T1000 (cell line): ENCODE measurements at regions not wholly inside any gene's neighbourhood (a gene's known extent, or its start where the extent isn't known, plus 50 kb on each side); places are given as distances from the start of the nearest gene placed in this dataset.
"Not testable (repeated sequence)": the region's sequence is repeated elsewhere in the genome, so short reads cannot be mapped to it uniquely, and the experiment has no call there.

Source experiments
- DNase-seq: peaks from one replicate; lab custom pipeline; 2025; ENCODE audit warnings: mixed read lengths; lab: John Stamatoyannopoulos, UW

DNA sequence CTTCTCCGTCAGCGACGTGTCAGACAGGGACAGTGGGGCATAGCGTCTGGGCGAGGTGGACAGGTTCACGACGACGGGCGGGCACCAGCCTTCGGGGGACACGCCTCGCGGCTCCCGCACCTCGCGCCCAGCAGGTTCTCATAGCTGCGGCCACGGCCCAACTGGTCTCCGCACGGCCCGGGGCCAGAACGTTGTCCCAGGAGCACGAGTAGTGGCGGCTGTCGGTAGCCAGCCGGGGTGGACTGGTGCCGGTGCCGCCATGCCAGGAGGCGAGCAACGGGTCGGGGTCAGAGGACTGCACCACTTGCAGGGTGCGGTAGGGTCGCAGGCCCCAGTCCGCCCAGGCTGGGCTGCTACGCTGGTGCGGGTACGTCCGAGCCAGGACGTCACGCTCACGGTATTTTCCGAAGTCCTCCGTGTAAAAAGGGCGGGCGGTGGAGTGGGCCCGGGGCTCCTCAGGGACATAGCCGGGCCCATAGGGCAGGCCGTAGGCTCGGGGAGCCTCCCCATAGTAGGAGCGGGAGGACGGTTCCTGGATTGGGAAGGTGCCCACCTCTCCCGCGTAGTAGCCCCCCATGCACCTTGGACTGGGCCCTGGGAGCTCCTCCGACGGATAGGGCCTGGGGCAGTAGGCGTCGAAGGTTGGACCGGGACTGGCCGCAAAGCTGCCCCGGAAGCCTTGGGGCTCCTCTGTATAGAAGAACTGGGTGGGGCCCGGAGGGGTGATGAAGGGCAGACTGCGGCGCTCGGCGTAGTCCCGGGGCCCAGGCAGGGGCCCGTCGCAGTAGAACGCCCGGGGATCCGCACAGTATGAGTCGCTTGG, 301.2 kb downstream of the CCDC74A start:
- DNase-seq: not testable (repeated sequence)

- DNase-seq: not testable (repeated sequence)
Measured at GRCh38 chr2:131829456-131830241, 302.0 kb downstream of the CCDC74A start.

GRCh38 chr2:131830242-131830945, 302.7 kb downstream of the CCDC74A start:
- DNase-seq: not testable (repeated sequence)

GRCh38 chr2:131830946-131831310, 303.2 kb downstream of the CCDC74A start:
- not testable (repeated sequence) for DNase-seq

DNA sequence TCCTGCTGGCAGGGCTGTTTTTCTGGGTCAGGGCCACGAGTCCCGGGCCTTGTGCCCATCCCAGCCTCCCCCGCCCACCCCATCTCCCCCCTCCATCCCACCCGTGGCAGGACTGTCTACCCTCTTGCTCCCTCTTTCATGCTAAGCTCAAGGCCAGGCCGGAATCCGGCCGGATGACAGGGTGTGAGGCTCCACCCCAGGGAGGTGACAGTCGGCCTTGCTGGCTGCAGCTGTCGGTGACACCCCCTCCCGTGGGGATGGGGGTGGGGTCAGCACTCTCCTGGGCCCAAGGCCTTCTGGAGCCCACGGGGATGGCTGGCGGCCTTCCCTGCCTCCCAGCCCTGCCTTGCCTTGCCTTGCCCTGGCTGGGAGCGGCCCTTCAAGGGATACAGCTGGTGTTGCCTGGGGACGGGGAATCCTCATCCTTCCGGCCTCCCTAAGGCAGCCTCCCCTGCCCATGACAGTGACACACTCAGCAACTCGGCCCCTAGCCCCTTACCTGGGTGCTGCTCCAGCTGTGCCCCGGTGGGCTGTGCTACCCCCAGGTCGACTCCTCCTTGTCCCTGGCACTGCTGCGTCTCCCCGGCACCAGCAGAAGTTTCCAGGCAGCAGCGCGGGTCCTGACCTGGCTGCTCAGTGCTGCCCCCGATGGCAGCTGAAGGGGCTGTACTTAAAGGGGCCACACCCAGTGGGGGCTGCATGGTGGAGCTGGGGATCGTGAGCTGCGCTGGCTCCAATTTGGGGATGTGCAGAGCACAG, 303.9 kb downstream of the CCDC74A start:
- DNase-seq: not testable (repeated sequence)

- not testable (repeated sequence) for DNase-seq
Measured at GRCh38 chr2:131832209-131832780, 304.6 kb downstream of the CCDC74A start.

DNA sequence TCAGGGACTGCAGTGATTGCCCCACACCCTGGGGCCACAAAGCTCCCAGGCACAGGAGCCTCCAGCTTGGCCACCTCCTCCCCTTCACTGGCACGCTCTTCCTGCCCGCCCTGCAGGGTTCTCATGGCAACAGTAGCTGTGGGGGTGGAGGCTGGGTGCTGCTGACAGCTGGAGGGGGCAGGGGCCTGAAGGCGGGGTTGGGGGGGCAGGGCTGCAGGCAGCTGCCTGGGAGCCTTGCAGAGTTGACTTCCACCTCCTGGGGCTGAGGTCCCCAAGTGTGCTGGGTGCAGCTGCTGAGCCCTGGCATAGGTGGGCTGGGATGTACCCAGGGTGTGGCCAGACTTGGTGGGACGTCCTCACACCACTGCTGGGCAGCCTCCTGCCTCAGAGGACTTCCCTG, 305.2 kb downstream of the CCDC74A start:
- DNase-seq: not testable (repeated sequence)

GRCh38 chr2:131833367-131834202, 305.9 kb downstream of the CCDC74A start:
- not testable (repeated sequence) for DNase-seq

- DNase-seq: not testable (repeated sequence)
Measured at GRCh38 chr2:131834203-131835020, 306.7 kb downstream of the CCDC74A start.

GRCh38 chr2:131835022-131835421, 307.3 kb downstream of the CCDC74A start:
- not testable (repeated sequence) for DNase-seq

GRCh38 chr2:131835621-131836091, 308.0 kb downstream of the CCDC74A start:
- no peak for DNase-seq

DNA sequence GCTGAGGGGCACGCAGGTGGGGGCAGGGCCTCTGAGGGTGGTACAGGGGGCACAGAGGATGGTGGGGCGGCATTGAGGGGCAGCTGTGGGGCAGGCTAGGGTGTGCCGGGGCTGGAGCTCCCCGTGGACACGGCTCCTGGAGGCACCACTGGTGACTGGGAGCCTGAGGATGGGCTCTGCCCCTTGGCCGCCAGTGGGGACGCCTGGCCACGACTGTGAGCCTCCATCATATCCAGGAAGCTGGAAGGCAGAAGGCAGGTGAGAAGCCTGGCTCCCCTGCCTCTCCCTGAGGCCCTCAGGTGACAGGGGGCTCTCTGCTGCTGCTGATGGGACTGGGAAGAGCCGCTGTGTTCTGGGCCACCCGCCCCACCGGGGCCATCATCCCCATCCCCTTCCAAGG, 308.4 kb downstream of the CCDC74A start:
- not testable (repeated sequence) for DNase-seq

DNA sequence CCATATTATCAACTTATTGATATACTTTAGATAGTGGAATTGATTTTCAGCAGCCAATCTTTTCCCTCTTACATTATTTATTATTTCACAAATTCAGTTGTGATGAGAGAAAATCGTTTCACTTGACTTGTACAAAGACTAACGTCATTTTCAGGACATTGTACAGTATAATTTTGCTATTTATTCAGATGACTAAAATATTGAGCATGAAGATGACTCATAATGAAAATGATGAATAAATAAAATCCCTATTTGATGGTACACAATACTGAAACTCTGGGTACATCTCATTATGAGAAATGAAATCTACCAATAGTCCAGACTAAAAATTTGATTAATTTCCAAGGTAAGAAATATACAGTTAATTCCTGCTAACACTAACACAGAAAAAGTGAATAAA, 316.4 kb downstream of the CCDC74A start:
- DNase-seq: not testable (repeated sequence)

- DNase-seq: not testable (repeated sequence)
Measured at GRCh38 chr2:131856202-131856601, 305.6 kb downstream of the ANKRD30BL start.

- not testable (repeated sequence) for DNase-seq
Measured at GRCh38 chr2:131858197-131858596, 303.6 kb downstream of the ANKRD30BL start.
